ENCODE measurements at regions not wholly inside any gene's neighbourhood (a gene's known extent, or its start where the extent isn't known, plus 50 kb on each side); places are given as distances from the start of the nearest gene placed in this dataset.
"Not testable (repeated sequence)": the region's sequence is repeated elsewhere in the genome, so short reads cannot be mapped to it uniquely, and the experiment has no call there.

DNA sequence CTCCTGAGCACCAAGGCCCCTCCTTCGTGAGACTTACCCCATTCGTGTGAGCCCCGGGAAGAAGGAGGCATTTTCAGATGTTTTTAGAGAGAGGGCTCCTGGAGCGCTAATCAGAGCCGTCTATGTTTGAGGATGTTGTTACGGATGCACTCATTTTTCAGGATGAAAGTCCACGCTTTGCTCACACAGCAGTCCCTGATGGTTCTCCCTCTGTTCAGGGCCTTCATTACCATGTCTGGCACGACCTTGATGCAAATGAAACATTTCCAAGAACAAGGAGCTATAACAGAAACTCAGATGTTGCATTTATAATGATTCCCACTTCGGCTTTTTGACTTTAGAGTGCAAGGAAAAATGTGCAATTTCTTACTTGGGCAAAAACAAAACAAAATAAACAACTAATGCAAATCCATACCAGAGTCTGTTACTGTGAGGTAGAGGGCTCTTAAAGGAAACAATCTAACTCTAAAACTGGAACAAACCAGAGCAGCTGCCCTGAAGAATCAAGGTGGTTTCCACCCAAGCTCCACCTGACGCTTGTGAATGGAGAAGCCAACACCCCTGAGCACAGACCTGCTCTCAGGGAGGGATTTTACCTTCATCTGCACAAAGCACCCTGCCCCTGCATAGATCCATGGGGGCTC is 181.7 kb upstream of the FAM240B start:
- not testable (repeated sequence) for H4K8ac ChIP-seq (ENCODE audit: low read depth, low read length); DNase-seq; H2BK5ac ChIP-seq (ENCODE audit: low read length); H3K79me1 ChIP-seq (ENCODE audit: low read length); H2AK5ac ChIP-seq (ENCODE audit: low read length); H3K23ac ChIP-seq (ENCODE audit: low read length); H3K4me1 ChIP-seq (ENCODE audit: control insufficient read depth, low read depth, low read length); H3K4me3 ChIP-seq (ENCODE audit: low read length); H3K4me2 ChIP-seq (ENCODE audit: low read length); H3K9ac ChIP-seq (ENCODE audit: low read length); H2BK120ac ChIP-seq (ENCODE audit: low read depth, low read length); H3K27ac ChIP-seq (ENCODE audit: low read depth, low read length); H3K18ac ChIP-seq (ENCODE audit: low read length); H3K79me2 ChIP-seq (ENCODE audit: control insufficient read depth, insufficient read depth, low read length); H2BK15ac ChIP-seq (replicated peaks; ENCODE audit: low read depth); H3K36me3 ChIP-seq (ENCODE audit: control insufficient read depth, insufficient read depth, low read length); H4K5ac ChIP-seq (ENCODE audit: low read length); H3K4ac ChIP-seq (ENCODE audit: low read depth, low read length); H3K27me3 ChIP-seq (ENCODE audit: insufficient read depth, low read length, poor library complexity); H3K56ac ChIP-seq (ENCODE audit: low read length)
- WGBS (ENCODE audit: extremely low coverage, insufficient coverage, low lambda C conversion rate), result no CpG with 5 or more reads among the region's 10 CpGs

DNA sequence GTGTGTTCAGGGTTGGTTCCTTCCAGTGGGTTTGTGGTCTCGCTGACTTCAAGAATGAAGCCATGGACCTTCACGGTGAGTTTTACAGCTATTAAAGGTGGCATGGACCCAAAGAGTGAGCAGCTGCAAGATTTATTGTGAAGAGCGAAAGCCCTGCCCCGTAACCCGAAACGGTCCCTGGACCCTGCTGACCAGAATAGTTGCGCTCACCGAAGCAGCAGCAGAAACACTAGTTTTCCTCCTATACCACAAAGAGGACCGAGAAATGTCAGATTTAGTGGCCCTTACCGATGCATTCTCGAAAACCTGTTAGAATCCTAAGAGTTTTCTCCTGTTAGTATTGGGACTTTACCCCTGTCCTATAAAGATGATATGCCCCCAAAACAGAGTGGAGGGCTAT is 176.5 kb upstream of the FAM240B start:
- H2BK120ac ChIP-seq (ENCODE audit: low read depth, low read length); H3K56ac ChIP-seq (ENCODE audit: low read length); H2AK5ac ChIP-seq (ENCODE audit: low read length); H3K79me2 ChIP-seq (ENCODE audit: control insufficient read depth, insufficient read depth, low read length); H3K4me1 ChIP-seq (ENCODE audit: control insufficient read depth, low read depth, low read length); H3K36me3 ChIP-seq (ENCODE audit: control insufficient read depth, insufficient read depth, low read length); H2BK15ac ChIP-seq (replicated peaks; ENCODE audit: low read depth); H4K5ac ChIP-seq (ENCODE audit: low read length); H3K27me3 ChIP-seq (ENCODE audit: insufficient read depth, low read length, poor library complexity); H3K18ac ChIP-seq (ENCODE audit: low read length); H3K9ac ChIP-seq (ENCODE audit: low read length); H3K23ac ChIP-seq (ENCODE audit: low read length); H3K4ac ChIP-seq (ENCODE audit: low read depth, low read length); H3K4me3 ChIP-seq (ENCODE audit: low read length); H3K27ac ChIP-seq (ENCODE audit: low read depth, low read length); H3K79me1 ChIP-seq (ENCODE audit: low read length); H3K4me2 ChIP-seq (ENCODE audit: low read length); H4K8ac ChIP-seq (ENCODE audit: low read depth, low read length); DNase-seq; H2BK5ac ChIP-seq (ENCODE audit: low read length): not testable (repeated sequence)
- WGBS (ENCODE audit: extremely low coverage, insufficient coverage, low lambda C conversion rate), result no CpG with 5 or more reads among the region's 11 CpGs

DNA sequence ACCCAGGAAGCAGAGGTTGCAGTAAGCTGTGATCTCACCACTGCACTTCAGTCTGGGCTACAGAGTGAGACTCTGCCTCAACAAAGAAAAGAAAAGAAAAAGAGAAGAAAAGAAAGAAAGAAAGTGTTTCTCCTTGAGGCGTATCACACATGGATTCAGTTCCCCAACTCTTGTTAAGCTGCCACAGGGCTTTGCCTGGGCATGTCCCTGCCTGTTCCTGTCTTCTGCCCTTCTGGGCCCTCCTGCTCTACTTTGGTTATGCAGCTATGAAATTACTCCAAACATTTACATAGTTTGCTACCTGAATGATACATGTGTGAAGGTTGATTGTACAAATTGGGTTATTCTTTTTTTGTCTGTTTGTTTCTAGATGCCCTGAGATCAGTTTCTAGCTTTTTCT is 175.3 kb upstream of the FAM240B start:
- H2AK5ac ChIP-seq (ENCODE audit: low read length); H3K4ac ChIP-seq (ENCODE audit: low read depth, low read length); H4K5ac ChIP-seq (ENCODE audit: low read length); H4K8ac ChIP-seq (ENCODE audit: low read depth, low read length); H3K36me3 ChIP-seq (ENCODE audit: control insufficient read depth, insufficient read depth, low read length); H3K79me2 ChIP-seq (ENCODE audit: control insufficient read depth, insufficient read depth, low read length); H3K4me3 ChIP-seq (ENCODE audit: low read length); H3K27me3 ChIP-seq (ENCODE audit: insufficient read depth, low read length, poor library complexity); H3K4me1 ChIP-seq (ENCODE audit: control insufficient read depth, low read depth, low read length); H3K27ac ChIP-seq (ENCODE audit: low read depth, low read length); H3K79me1 ChIP-seq (ENCODE audit: low read length); H3K18ac ChIP-seq (ENCODE audit: low read length); H2BK120ac ChIP-seq (ENCODE audit: low read depth, low read length); H3K4me2 ChIP-seq (ENCODE audit: low read length); H3K56ac ChIP-seq (ENCODE audit: low read length); H3K9ac ChIP-seq (ENCODE audit: low read length); DNase-seq; H3K23ac ChIP-seq (ENCODE audit: low read length); H2BK5ac ChIP-seq (ENCODE audit: low read length); H2BK15ac ChIP-seq (replicated peaks; ENCODE audit: low read depth): not testable (repeated sequence)
- no CpG with 5 or more reads among the region's 1 CpG for WGBS (ENCODE audit: extremely low coverage, insufficient coverage, low lambda C conversion rate)

DNA sequence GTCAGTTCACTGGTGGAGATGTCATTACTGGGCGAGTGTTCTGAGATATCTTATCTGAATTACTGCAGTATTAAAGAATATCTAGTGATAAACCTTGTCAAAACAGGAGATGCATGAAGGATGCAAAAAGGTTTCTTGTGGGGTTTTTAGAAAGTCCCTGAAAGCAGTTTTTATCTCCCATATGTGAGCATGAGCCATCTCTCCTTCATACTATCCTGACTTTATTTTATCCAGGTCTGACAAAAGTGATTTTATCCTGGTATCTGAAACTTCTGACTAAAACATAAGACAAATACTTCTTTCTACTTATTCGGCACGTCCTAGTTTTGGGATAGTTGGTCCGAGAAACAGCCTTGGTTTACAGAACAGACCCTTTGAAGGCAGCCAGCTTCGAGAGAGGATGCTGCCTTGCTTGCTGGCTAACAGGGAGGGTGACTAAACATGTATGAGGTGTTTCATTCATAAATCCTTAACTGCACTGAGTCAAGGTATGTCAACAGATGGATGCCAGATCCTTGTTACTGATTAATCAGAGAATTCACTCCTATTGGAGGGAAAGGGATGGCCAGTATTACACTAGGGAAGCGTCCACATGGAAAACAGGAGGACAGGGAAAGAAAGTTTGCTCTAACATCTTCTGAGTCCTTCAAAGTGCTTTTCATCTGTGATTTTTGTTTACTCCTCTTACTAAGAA is 172.8 kb upstream of the FAM240B start:
- not testable (repeated sequence) for H3K56ac ChIP-seq (ENCODE audit: low read length); H3K9ac ChIP-seq (ENCODE audit: low read length); H3K18ac ChIP-seq (ENCODE audit: low read length); H3K27me3 ChIP-seq (ENCODE audit: insufficient read depth, low read length, poor library complexity); DNase-seq; H4K5ac ChIP-seq (ENCODE audit: low read length); H3K4ac ChIP-seq (ENCODE audit: low read depth, low read length); H2BK15ac ChIP-seq (replicated peaks; ENCODE audit: low read depth); H2BK120ac ChIP-seq (ENCODE audit: low read depth, low read length); H3K4me2 ChIP-seq (ENCODE audit: low read length); H3K79me1 ChIP-seq (ENCODE audit: low read length); H3K4me1 ChIP-seq (ENCODE audit: control insufficient read depth, low read depth, low read length); H3K23ac ChIP-seq (ENCODE audit: low read length); H3K4me3 ChIP-seq (ENCODE audit: low read length); H3K36me3 ChIP-seq (ENCODE audit: control insufficient read depth, insufficient read depth, low read length); H4K8ac ChIP-seq (ENCODE audit: low read depth, low read length); H2BK5ac ChIP-seq (ENCODE audit: low read length); H3K27ac ChIP-seq (ENCODE audit: low read depth, low read length); H3K79me2 ChIP-seq (ENCODE audit: control insufficient read depth, insufficient read depth, low read length); H2AK5ac ChIP-seq (ENCODE audit: low read length)
- WGBS (ENCODE audit: extremely low coverage, insufficient coverage, low lambda C conversion rate), result no CpG with 5 or more reads among the region's 6 CpGs

DNA sequence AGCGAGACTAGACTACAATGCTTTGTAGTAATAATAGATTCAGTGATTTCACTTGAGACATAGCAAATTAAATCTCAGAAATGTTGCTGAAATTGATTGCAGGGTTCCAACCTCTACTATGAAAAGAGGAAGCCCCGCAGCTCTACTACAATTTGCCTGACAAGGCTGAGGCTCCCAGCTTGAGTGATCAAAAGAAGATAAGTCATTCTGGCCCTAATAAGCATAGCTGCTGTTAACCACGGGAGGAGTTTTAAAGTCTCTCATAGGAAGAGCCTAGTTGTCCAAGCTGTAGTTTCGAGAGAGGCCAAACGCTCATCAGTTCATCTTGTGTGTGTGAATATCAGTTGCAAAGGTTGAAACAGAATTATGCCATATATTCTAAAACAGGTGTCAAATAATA is 166.1 kb upstream of the FAM240B start:
- H3K9ac ChIP-seq (ENCODE audit: low read length); H3K4ac ChIP-seq (ENCODE audit: low read depth, low read length); H4K5ac ChIP-seq (ENCODE audit: low read length); H3K27ac ChIP-seq (ENCODE audit: low read depth, low read length); H3K79me1 ChIP-seq (ENCODE audit: low read length); DNase-seq; H3K18ac ChIP-seq (ENCODE audit: low read length); H4K8ac ChIP-seq (ENCODE audit: low read depth, low read length); H3K4me3 ChIP-seq (ENCODE audit: low read length); H3K56ac ChIP-seq (ENCODE audit: low read length); H3K79me2 ChIP-seq (ENCODE audit: control insufficient read depth, insufficient read depth, low read length); H3K23ac ChIP-seq (ENCODE audit: low read length); H3K27me3 ChIP-seq (ENCODE audit: insufficient read depth, low read length, poor library complexity); H2BK120ac ChIP-seq (ENCODE audit: low read depth, low read length); H2BK5ac ChIP-seq (ENCODE audit: low read length); H3K4me1 ChIP-seq (ENCODE audit: control insufficient read depth, low read depth, low read length); H2AK5ac ChIP-seq (ENCODE audit: low read length); H3K36me3 ChIP-seq (ENCODE audit: control insufficient read depth, insufficient read depth, low read length); H3K4me2 ChIP-seq (ENCODE audit: low read length); H2BK15ac ChIP-seq (replicated peaks; ENCODE audit: low read depth): not testable (repeated sequence)
- WGBS (ENCODE audit: extremely low coverage, insufficient coverage, low lambda C conversion rate), result no CpG with 5 or more reads among the region's 5 CpGs

DNA sequence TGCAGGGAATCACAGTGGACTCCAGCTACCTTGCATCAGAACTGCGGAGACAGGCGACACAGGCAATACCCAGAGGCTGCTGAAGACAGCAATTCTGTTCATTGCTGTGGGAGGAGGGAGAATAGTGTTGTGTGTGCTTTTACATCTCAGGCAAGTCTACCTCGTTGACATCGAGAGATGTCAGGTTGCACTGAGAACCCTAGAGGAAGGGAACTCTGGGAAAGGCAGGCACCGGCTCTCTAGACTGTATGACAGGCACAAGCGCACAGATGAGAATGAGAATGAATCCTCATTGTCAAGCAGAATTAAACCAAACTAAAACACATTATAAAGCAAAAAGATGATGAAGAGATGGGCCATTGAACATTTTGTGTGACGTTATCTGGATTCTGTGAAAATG is 155.7 kb upstream of the FAM240B start:
- H3K4me2 ChIP-seq (ENCODE audit: low read length); H4K5ac ChIP-seq (ENCODE audit: low read length); H3K27ac ChIP-seq (ENCODE audit: low read depth, low read length); H3K23ac ChIP-seq (ENCODE audit: low read length); H2AK5ac ChIP-seq (ENCODE audit: low read length); H3K79me1 ChIP-seq (ENCODE audit: low read length); H3K4me1 ChIP-seq (ENCODE audit: control insufficient read depth, low read depth, low read length); H3K56ac ChIP-seq (ENCODE audit: low read length); H2BK5ac ChIP-seq (ENCODE audit: low read length); H4K8ac ChIP-seq (ENCODE audit: low read depth, low read length); H3K4ac ChIP-seq (ENCODE audit: low read depth, low read length); H3K18ac ChIP-seq (ENCODE audit: low read length); H3K9ac ChIP-seq (ENCODE audit: low read length); H3K79me2 ChIP-seq (ENCODE audit: control insufficient read depth, insufficient read depth, low read length); H3K4me3 ChIP-seq (ENCODE audit: low read length); H3K36me3 ChIP-seq (ENCODE audit: control insufficient read depth, insufficient read depth, low read length); DNase-seq; H2BK15ac ChIP-seq (replicated peaks; ENCODE audit: low read depth); H3K27me3 ChIP-seq (ENCODE audit: insufficient read depth, low read length, poor library complexity); H2BK120ac ChIP-seq (ENCODE audit: low read depth, low read length): not testable (repeated sequence)
- WGBS (ENCODE audit: extremely low coverage, insufficient coverage, low lambda C conversion rate), result no CpG with 5 or more reads among the region's 7 CpGs

Data from mesendoderm (in vitro differentiated cells).